ENCODE measurements at regions not wholly inside any gene's neighbourhood (a gene's known extent, or its start where the extent isn't known, plus 50 kb on each side); places are given as distances from the start of the nearest gene placed in this dataset.

DNA sequence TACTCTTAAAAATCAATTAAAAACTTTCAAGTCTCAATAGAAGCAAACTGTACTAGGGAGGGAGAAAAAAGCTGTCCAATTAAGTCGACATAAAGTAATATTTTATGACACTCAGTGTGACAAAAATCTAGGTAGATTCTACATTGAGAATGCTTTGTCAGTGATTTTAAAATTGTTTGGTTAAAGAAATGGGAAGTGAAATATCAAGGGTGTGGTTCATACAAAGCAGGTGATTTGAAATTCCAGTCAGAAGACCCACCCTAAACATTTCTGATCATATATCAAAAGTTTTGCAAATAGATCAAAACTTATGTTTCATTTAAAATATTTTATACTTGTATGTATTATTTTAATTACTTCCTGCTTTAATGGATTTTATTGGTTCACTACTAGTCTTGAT lies 338.9 kb upstream of the DCC start:
- no peaks in the 10 kb centered on the region for H3K79me2 ChIP-seq (ENCODE audit: low read depth)
- no peaks in the 10 kb centered on the region for H3K36me3 ChIP-seq
- no peak overlapping the region for H3K4me3 ChIP-seq
- no peaks in the 10 kb centered on the region for H3K36me3 Mint-ChIP-seq
- no peak overlapping the region for H3K4me2 ChIP-seq
- peaks cover 9% of the 10 kb centered on the region for H3K4me1 ChIP-seq
- H3K27me3 ChIP-seq = no peaks in the 10 kb centered on the region
- no peaks in the 10 kb centered on the region for H3K9me3 ChIP-seq (ENCODE audit: low read depth)
- DNase-seq (ENCODE audit: low spot score) = no peak
- H3K4me3 Mint-ChIP-seq = no peak overlapping the region
- H3K9ac ChIP-seq = no peak overlapping the region
- H3K4me1 Mint-ChIP-seq = no peaks in the 10 kb centered on the region
- H3K27me3 Mint-ChIP-seq (ENCODE audit: insufficient read depth, low read depth) = peaks cover 2% of the 10 kb centered on the region
- H3K27ac ChIP-seq = no peak overlapping the region
- TF ChIP-seq EZH2 (IDR thresholded peaks at IDR 0.05) (no peak), EZH2phosphoT487 (IDR thresholded peaks at IDR 0.05) (no peak)
- TF ChIP-seq, protein P1, sequence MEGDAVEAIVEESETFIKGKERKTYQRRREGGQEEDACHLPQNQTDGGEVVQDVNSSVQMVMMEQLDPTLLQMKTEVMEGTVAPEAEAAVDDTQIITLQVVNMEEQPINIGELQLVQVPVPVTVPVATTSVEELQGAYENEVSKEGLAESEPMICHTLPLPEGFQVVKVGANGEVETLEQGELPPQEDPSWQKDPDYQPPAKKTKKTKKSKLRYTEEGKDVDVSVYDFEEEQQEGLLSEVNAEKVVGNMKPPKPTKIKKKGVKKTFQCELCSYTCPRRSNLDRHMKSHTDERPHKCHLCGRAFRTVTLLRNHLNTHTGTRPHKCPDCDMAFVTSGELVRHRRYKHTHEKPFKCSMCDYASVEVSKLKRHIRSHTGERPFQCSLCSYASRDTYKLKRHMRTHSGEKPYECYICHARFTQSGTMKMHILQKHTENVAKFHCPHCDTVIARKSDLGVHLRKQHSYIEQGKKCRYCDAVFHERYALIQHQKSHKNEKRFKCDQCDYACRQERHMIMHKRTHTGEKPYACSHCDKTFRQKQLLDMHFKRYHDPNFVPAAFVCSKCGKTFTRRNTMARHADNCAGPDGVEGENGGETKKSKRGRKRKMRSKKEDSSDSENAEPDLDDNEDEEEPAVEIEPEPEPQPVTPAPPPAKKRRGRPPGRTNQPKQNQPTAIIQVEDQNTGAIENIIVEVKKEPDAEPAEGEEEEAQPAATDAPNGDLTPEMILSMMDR (IDR thresholded peaks at IDR 0.05) = no peak
- peaks cover 2% of the 10 kb centered on the region for H3K9me3 Mint-ChIP-seq
- H2AFZ ChIP-seq (replicated peaks) = no peak overlapping the region
- H3K27ac Mint-ChIP-seq = no peak overlapping the region
- no peaks in the 10 kb centered on the region for H4K20me1 ChIP-seq (ENCODE audit: low read depth)
- H3F3A ChIP-seq (ENCODE audit: low read depth) = no peaks in the 10 kb centered on the region

DNA sequence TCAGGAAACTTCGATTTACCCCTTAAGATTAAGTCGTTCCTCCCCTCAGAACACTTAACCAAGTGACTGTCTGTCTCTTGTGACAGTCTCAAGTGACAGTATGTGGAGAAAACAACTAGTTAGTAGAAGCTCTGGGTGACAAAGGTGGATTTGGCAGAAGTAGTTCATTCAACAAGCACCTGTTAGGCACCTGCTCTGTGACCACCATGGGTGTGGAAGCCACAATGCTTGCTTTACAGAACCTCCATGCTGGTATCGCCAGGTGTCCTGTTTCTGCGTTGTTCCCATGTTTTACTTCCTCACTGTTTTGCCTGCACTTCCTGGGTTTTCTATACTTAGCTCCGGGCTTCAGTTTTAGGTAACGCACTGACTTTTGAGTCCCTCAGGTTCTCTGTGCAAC lies 337.4 kb upstream of the DCC start:
- Mint-ChIP-seq H3K4me1 (peaks cover 7% of the 10 kb centered on the region), H3K27ac (no peak overlapping the region), H3K27me3 (ENCODE audit: insufficient read depth, low read depth) (peaks cover 2% of the 10 kb centered on the region), H3K9me3 (peaks cover 2% of the 10 kb centered on the region), H3K36me3 (no peaks in the 10 kb centered on the region), H3K4me3 (no peak overlapping the region)
- Histone ChIP-seq H4K20me1 (ENCODE audit: low read depth) (no peaks in the 10 kb centered on the region), H3K36me3 (no peaks in the 10 kb centered on the region), H3K4me3 (no peak overlapping the region), H3K27me3 (no peaks in the 10 kb centered on the region), H2AFZ (replicated peaks) (no peak overlapping the region), H3K79me2 (ENCODE audit: low read depth) (no peaks in the 10 kb centered on the region), H3K4me2 (no peak overlapping the region), H3K27ac (no peak overlapping the region), H3K9me3 (ENCODE audit: low read depth) (no peaks in the 10 kb centered on the region), H3F3A (ENCODE audit: low read depth) (no peaks in the 10 kb centered on the region), H3K4me1 (peaks cover 8% of the 10 kb centered on the region), H3K9ac (no peak overlapping the region)
- DNase-seq (ENCODE audit: low spot score) = no peak
- no peak for TF ChIP-seq EZH2 (IDR thresholded peaks at IDR 0.05)
- no peak for TF ChIP-seq EZH2phosphoT487 (IDR thresholded peaks at IDR 0.05)
- TF ChIP-seq, protein P1 (IDR thresholded peaks at IDR 0.05) = no peak

DNA sequence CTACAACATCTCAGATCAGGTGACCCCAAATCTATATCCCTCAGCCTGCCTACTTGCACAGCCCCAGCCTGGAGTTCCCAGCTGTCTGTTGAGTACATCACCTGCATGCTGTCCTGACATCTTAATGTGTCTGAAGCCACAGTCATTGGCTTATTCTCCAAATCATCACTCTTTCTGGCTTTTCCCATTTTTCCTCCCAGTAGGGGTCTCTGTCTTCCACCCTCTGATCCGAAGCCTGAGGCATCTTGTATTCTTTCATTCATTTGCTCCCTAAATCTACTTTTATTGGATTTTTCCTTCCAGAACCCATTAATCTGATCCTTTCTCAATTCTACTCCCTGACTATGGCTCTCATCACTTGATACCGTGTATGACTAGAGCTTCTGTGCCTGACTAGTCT lies 332.9 kb upstream of the DCC start:
- H2AFZ ChIP-seq (replicated peaks) = no peak overlapping the region
- H3K36me3 ChIP-seq = no peaks in the 10 kb centered on the region
- Mint-ChIP-seq H3K27ac (no peak overlapping the region), H3K27me3 (ENCODE audit: insufficient read depth, low read depth) (peaks cover 2% of the 10 kb centered on the region), H3K9me3 (peaks cover 2% of the 10 kb centered on the region), H3K36me3 (no peaks in the 10 kb centered on the region), H3K4me3 (no peak overlapping the region), H3K4me1 (peaks cover 7% of the 10 kb centered on the region)
- H3F3A ChIP-seq (ENCODE audit: low read depth) = no peaks in the 10 kb centered on the region
- H3K79me2 ChIP-seq (ENCODE audit: low read depth) = no peaks in the 10 kb centered on the region
- no peak overlapping the region for H3K4me3 ChIP-seq
- H4K20me1 ChIP-seq (ENCODE audit: low read depth) = no peaks in the 10 kb centered on the region
- no peaks in the 10 kb centered on the region for H3K9me3 ChIP-seq (ENCODE audit: low read depth)
- TF ChIP-seq, protein P1 (IDR thresholded peaks at IDR 0.05) = peak; percentile 12
- TF ChIP-seq EZH2phosphoT487 (IDR thresholded peaks at IDR 0.05) = no peak
- DNase-seq (ENCODE audit: low spot score) = no peak
- no peaks in the 10 kb centered on the region for H3K27me3 ChIP-seq
- no peak overlapping the region for H3K9ac ChIP-seq
- H3K4me2 ChIP-seq = no peak overlapping the region
- no peak overlapping the region for H3K27ac ChIP-seq
- H3K4me1 ChIP-seq = no peaks in the 10 kb centered on the region

DNA sequence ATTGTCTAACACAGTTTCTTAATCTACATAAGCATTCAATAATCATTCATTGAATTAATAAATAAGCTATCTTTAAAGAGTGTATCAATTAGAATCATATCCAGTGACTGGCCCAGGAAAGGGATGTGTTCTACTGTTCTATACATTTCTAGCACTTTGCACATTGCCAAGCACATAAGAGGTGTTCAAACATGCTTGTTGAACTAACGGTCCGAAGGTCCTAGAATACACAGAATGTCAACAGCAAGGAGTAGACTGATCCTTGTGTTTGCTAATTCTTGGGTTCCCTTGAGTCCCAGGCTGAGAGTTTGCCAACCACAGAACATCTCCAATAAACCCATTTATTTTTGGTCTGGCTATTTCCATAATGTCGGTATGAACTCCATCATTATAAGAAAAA lies 331.7 kb upstream of the DCC start:
- Mint-ChIP-seq H3K4me1 (peaks cover 7% of the 10 kb centered on the region), H3K36me3 (no peaks in the 10 kb centered on the region), H3K4me3 (no peak overlapping the region), H3K27me3 (ENCODE audit: insufficient read depth, low read depth) (peaks cover 2% of the 10 kb centered on the region), H3K27ac (no peak overlapping the region), H3K9me3 (peaks cover 2% of the 10 kb centered on the region)
- Histone ChIP-seq H3K79me2 (ENCODE audit: low read depth) (no peaks in the 10 kb centered on the region), H3K27me3 (no peaks in the 10 kb centered on the region), H3K4me1 (no peaks in the 10 kb centered on the region), H3K4me3 (no peak overlapping the region), H3F3A (ENCODE audit: low read depth) (no peaks in the 10 kb centered on the region), H3K9ac (no peak overlapping the region), H2AFZ (replicated peaks) (no peak overlapping the region), H3K9me3 (ENCODE audit: low read depth) (no peaks in the 10 kb centered on the region), H3K36me3 (no peaks in the 10 kb centered on the region), H4K20me1 (ENCODE audit: low read depth) (no peaks in the 10 kb centered on the region), H3K27ac (no peak overlapping the region), H3K4me2 (no peak overlapping the region)
- no peak for DNase-seq (ENCODE audit: low spot score)
- no peak for TF ChIP-seq EZH2 (IDR thresholded peaks at IDR 0.05)
- TF ChIP-seq EZH2phosphoT487 (IDR thresholded peaks at IDR 0.05) = no peak
- TF ChIP-seq, protein P1 (IDR thresholded peaks at IDR 0.05) = no peak

Data from neural progenitor cell (in vitro differentiated cells).